ENCODE measurements at regions not wholly inside any gene's neighbourhood (a gene's known extent, or its start where the extent isn't known, plus 50 kb on each side); places are given as distances from the start of the nearest gene placed in this dataset.

DNA sequence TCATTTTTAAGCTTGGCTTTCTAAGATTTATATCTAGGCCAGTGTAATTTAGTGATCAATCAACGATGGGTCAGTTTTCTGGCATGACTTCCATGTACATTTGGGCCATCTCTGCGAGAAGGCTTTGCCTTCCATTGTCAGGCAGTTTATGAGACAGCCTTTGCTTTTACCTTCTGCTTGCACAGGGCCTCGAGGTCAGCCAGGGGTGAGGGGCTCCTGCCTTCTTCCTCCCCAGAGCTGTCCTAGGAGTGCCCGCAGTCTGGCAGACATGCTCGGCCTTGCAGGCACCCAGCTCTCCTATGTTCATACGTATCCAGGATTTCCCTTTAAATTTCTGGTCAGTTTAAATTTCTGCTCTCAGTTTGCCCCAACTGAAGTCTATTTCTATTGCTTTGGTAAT, 367.2 kb downstream of the SMOC2 start (continued):
- TF ChIP-seq CHD2 (IDR thresholded peaks at IDR 0.05; ENCODE audit: low read length, partially characterized antibody): no peak

- DNase-seq: no peak
- Histone ChIP-seq H3K4me1 (ENCODE audit: control insufficient read depth in 1 of 2, insufficient read depth in 2 of 2, low read depth in 1 of 2, low read length in 1 of 2) (no peaks in the 10 kb centered on the region), H3K9ac (no peak overlapping the region), H4K20me1 (ENCODE audit: insufficient read depth) (no peaks in the 10 kb centered on the region), H3K9me2 (no peaks in the 10 kb centered on the region), H3K4me2 (no peak overlapping the region), H3F3A (replicated peaks; ENCODE audit: insufficient read depth) (no peaks in the 10 kb centered on the region), H3K36me3 (replicated peaks in 1 of 2; ENCODE audit: control insufficient read depth in 1 of 2, insufficient read depth in 2 of 2, low read length in 1 of 2) (no peaks in the 10 kb centered on the region), H3K27me3 (ENCODE audit: insufficient read depth) (no peaks in the 10 kb centered on the region), H3K9me3 (no peaks in the 10 kb centered on the region), H3K79me2 (ENCODE audit: insufficient read depth) (no peaks in the 10 kb centered on the region), H3K4me3 (ENCODE audit: low read depth in 2 of 2, low read length in 1 of 2) (no peak overlapping the region), H2AFZ (ENCODE audit: low read depth) (no peak overlapping the region), H3K27ac (ENCODE audit: low read depth in 2 of 2, low read length in 1 of 2) (no peak overlapping the region)
- no peak for TF ChIP-seq GATA2 (CRISPR knock-in tag; IDR thresholded peaks at IDR 0.05)
- TF ChIP-seq POLR2AphosphoS5 (IDR thresholded peaks at IDR 0.05; ENCODE audit: low read depth, low read length): no peak
- TF ChIP-seq REST (IDR thresholded peaks at IDR 0.05; ENCODE audit: low read depth, low read length): no peak
- CTCF ChIA-PET: interaction anchor here (0.9 to 1.1 kb wide), 3 partner anchors 23 to 84 kb away, joined by 3 read pairs; no protein-coding TSS in a partner anchor
- POLR2A ChIA-PET: no interaction called here
- 29% methylated on average over 2 of the region's 2 CpGs for WGBS (ENCODE audit: low lambda C conversion rate)
Observed at GRCh38 chr6:168804331-168804730, 363.3 kb downstream of the SMOC2 start.

DNA sequence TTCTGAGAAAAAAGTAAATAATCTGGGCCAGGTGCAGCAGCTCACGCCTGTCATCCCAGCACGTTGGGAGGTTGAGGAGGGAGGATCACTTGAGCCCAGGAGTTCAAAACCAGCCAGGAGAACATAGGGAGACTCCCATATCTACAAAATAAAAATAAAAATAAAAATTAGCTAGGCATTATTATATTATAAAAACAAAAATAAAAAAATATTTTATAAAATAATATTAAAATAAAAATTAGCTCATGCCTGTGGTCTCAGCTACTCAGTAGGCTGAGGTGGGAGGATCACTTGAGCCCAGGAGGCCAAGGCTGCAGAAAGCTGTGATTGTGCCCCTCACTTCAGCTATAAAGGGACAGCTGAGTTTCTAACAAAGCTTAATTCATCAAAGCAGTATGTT, 362.9 kb downstream of the SMOC2 start:
- ChIA-PET CTCF (interaction anchor here (0.9 to 1.1 kb wide), 3 partner anchors 23 to 84 kb away, joined by 3 read pairs; no protein-coding TSS in a partner anchor), POLR2A (no interaction called here)
- Histone ChIP-seq H3K9ac (no peak overlapping the region), H3K9me3 (no peaks in the 10 kb centered on the region), H4K20me1 (ENCODE audit: insufficient read depth) (no peaks in the 10 kb centered on the region), H3K79me2 (ENCODE audit: insufficient read depth) (no peaks in the 10 kb centered on the region), H3K36me3 (replicated peaks in 1 of 2; ENCODE audit: control insufficient read depth in 1 of 2, insufficient read depth in 2 of 2, low read length in 1 of 2) (no peaks in the 10 kb centered on the region), H3K4me1 (ENCODE audit: control insufficient read depth in 1 of 2, insufficient read depth in 2 of 2, low read depth in 1 of 2, low read length in 1 of 2) (no peaks in the 10 kb centered on the region; a peak in 1 of 4 replicates), H3K27ac (ENCODE audit: low read depth in 2 of 2, low read length in 1 of 2) (no peak overlapping the region), H3K9me2 (no peaks in the 10 kb centered on the region), H3F3A (replicated peaks; ENCODE audit: insufficient read depth) (no peaks in the 10 kb centered on the region), H3K27me3 (ENCODE audit: insufficient read depth) (no peaks in the 10 kb centered on the region), H3K4me2 (no peak overlapping the region), H3K4me3 (ENCODE audit: low read depth in 2 of 2, low read length in 1 of 2) (no peak overlapping the region), H2AFZ (ENCODE audit: low read depth) (no peak overlapping the region)
- DNase-seq: no peak
- TF ChIP-seq, protein P1, sequence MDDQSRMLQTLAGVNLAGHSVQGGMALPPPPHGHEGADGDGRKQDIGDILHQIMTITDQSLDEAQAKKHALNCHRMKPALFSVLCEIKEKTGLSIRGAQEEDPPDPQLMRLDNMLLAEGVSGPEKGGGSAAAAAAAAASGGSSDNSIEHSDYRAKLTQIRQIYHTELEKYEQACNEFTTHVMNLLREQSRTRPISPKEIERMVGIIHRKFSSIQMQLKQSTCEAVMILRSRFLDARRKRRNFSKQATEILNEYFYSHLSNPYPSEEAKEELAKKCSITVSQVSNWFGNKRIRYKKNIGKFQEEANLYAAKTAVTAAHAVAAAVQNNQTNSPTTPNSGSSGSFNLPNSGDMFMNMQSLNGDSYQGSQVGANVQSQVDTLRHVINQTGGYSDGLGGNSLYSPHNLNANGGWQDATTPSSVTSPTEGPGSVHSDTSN (IDR thresholded peaks at IDR 0.05): no peak
- 22% methylated on average over 2 of the region's 2 CpGs for WGBS (ENCODE audit: low lambda C conversion rate)
